ENCODE measurements at regions not wholly inside any gene's neighbourhood (a gene's known extent, or its start where the extent isn't known, plus 50 kb on each side); places are given as distances from the start of the nearest gene placed in this dataset.
"Not testable (repeated sequence)": the region's sequence is repeated elsewhere in the genome, so short reads cannot be mapped to it uniquely, and the experiment has no call there.

DNA sequence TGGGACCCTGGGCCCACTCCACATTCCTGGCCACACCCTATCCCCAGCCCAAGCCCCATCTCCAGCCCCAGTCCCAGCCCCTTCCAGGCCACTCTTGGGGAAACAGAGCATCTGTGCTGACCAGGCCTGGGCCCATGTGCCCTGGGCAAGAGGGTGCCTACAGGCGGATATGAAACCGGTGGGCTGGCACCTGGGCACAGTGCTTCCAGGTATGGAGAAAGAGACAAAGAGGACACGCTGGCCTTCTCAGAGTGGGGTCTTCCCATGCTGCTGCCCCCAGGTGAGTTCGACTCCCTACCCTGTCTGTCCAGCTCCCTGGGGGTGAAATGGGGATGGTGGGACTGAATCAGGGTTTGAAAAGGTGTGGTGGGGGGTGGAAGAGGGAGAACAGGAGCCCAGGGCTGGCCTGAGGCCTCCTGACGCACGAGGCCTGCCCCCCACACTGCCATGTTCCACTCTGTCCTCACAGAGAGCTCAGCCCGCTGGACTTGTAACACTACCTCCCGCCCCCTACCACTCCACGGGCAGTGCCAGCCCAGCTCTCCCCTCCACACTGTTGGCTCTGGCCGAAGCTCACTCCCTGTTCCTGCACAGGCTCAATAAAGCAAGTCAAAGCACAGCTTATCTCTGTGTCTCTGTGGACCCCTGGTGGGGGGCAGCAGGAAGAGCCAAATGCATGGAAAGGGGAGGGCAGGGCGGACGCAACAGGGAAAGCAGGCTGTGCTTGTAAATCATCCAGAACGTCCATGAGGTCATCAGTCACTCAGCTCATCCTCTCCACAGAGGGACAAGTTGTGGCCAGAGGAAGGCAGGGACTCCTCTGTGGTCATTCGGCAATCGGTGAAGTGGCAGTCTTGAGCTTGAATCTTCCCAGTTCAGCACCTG lies 71.1 kb upstream of the TMEM97 start:
- no peaks in the 10 kb centered on the region; the same call in 1 of the 2 replicates for H3K4me1 ChIP-seq
- peak in 1 of 2 experiments; percentile 32 for DNase-seq (ENCODE audit: low spot score in 2 of 2)
- no peaks in the 10 kb centered on the region for H3K27me3 ChIP-seq (ENCODE audit: low read depth)
- H3K4me3 ChIP-seq: no peak overlapping the region
- no peaks in the 10 kb centered on the region for H3K9me3 ChIP-seq
- H3K36me3 ChIP-seq (replicated peaks): no peaks in the 10 kb centered on the region
- in situ Hi-C loops (cut with MboI; ENCODE audit: low sequenced_read_pairs): no loop called here

DNA sequence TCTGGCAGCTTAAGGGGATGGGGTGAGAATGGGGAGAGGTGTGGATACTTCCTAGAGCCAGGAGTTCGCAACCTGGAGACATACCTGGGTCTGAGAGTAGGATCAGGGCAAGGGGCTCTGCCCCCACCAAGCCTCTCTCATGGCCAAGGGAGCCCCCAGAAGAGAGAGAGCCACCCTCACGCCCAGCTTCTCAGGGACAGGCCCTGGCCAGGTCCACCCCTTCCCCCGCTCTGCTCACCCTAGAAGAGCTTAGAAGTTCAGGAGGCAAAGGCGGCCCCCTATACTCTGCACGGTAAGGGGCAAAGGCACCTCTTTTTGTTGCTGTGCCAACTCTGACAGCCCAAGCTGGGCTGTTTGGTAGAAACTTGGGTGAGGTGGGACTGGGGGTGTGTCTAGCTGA lies 69.3 kb upstream of the TMEM97 start:
- no peak for DNase-seq (ENCODE audit: low spot score in 2 of 2)
- Histone ChIP-seq H3K9me3 (no peaks in the 10 kb centered on the region), H3K4me1 (no peaks in the 10 kb centered on the region; the same call in 1 of the 2 replicates), H3K4me3 (no peak overlapping the region), H3K27me3 (ENCODE audit: low read depth) (no peaks in the 10 kb centered on the region), H3K36me3 (replicated peaks) (no peaks in the 10 kb centered on the region)
- in situ Hi-C loops (cut with MboI; ENCODE audit: low sequenced_read_pairs): loop anchor here (10.0 kb wide), 1 partner anchor 355 kb away; the partner anchor contains the start of gene LYRM9

DNA sequence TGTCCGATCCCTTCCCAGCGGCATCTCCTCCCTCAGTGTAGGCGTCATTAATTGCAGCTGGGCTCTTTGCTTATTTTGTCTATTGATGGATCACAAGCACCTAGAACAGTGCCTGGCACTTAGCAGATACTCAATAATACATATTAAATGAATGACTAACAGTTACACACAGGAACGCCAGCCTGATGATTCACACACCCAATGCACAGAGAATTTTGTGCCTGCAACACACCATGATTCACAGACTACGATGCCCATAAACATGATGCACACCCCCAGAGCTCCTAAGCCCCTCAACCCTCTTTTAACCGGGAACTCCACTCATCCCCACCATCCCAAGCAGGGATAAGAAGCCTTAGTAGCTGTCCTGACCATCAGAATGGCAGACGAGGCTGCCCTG lies 66.6 kb upstream of the TMEM97 start:
- in situ Hi-C loops (cut with MboI; ENCODE audit: low sequenced_read_pairs): loop anchor here (10.0 kb wide), 1 partner anchor 358 kb away; the partner anchor contains the start of gene LYRM9
- no peaks in the 10 kb centered on the region; the same call in 1 of the 2 replicates for H3K4me1 ChIP-seq
- no peaks in the 10 kb centered on the region for H3K9me3 ChIP-seq
- DNase-seq (ENCODE audit: low spot score in 2 of 2): no peak
- H3K36me3 ChIP-seq (replicated peaks): no peaks in the 10 kb centered on the region
- H3K27me3 ChIP-seq (ENCODE audit: low read depth): no peaks in the 10 kb centered on the region
- H3K4me3 ChIP-seq: no peak overlapping the region

DNA sequence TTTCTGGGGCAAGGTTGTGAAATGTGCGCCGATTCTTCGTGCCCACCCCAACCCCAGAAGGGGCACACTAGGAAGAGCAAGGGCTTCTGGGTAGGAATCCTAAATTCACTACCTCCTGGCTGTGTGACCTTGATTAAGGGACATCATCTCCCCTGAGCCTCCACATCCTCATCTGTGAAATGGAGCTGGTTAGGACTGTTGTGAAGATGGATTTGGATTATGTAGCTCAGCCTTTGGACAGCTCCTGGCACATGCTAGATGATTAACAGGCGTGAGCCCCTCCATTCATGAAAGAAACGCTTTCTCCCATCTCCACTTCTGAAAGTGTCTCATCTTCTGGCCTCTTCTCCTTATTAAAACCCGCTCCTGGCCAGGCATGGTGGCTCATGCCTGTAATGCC lies 65.3 kb upstream of the TMEM97 start:
- in situ Hi-C loops (cut with MboI; ENCODE audit: low sequenced_read_pairs): loop anchor here (10.0 kb wide), 1 partner anchor 359 kb away; the partner anchor contains the start of gene LYRM9
- no peak for DNase-seq (ENCODE audit: low spot score in 2 of 2)
- Histone ChIP-seq H3K27me3 (ENCODE audit: low read depth) (no peaks in the 10 kb centered on the region), H3K4me1 (no peaks in the 10 kb centered on the region; the same call in 1 of the 2 replicates), H3K4me3 (no peak overlapping the region), H3K36me3 (replicated peaks) (no peaks in the 10 kb centered on the region), H3K9me3 (no peaks in the 10 kb centered on the region)

DNA sequence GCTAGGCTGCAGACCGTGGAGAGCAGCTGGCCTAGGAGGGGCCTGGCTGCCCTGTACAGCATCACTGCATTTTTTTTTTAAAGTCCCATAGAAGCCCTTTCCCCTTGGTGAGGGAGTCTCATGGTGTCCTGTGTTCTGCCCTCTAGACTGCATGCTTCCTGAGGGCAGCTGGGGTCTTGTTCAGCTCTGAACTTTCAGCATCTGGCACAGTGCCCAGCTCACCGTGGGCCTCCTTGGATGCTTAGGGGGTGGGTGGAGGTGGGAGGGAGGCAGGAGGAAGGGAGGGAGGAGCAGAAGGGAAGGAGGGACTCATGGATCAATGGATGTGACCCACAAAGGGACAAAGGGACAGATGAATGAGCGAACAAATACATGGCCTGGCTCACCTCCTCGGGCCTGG lies 63.4 kb upstream of the TMEM97 start:
- Histone ChIP-seq H3K4me1 (no peaks in the 10 kb centered on the region; the same call in 1 of the 2 replicates), H3K27me3 (ENCODE audit: low read depth) (no peaks in the 10 kb centered on the region), H3K9me3 (no peaks in the 10 kb centered on the region), H3K36me3 (replicated peaks) (no peaks in the 10 kb centered on the region), H3K4me3 (no peak overlapping the region)
- no peak for DNase-seq (ENCODE audit: low spot score in 2 of 2)
- in situ Hi-C loops (cut with MboI; ENCODE audit: low sequenced_read_pairs): loop anchor here (10.0 kb wide), 1 partner anchor 361 kb away; the partner anchor contains the start of gene LYRM9

DNA sequence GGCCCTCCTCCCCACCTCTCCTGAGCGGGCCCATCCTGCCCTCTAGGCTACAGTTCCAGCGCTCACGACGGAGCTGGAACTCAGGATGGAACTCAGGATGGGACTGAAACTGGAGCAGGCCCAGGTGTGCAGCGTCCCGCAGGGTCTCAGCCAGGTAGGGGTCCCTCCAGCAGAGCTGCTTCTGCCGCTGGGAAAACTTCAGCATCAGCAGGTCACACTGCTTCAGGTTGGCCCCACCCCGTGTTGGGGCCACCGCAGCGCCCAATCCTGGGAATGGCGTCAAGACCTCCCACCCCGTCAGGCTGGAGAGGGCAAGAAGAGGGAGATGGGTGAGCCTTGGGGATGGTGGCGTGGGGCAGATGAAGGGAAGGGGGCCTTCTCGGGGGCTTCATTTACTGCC lies 62.6 kb upstream of the TMEM97 start:
- no peaks in the 10 kb centered on the region; the same call in 1 of the 2 replicates for H3K4me1 ChIP-seq
- no peaks in the 10 kb centered on the region for H3K27me3 ChIP-seq (ENCODE audit: low read depth)
- no peak for DNase-seq (ENCODE audit: low spot score in 2 of 2)
- no peak overlapping the region for H3K4me3 ChIP-seq
- H3K9me3 ChIP-seq: no peaks in the 10 kb centered on the region
- in situ Hi-C loops (cut with MboI; ENCODE audit: low sequenced_read_pairs): loop anchor here (10.0 kb wide), 1 partner anchor 362 kb away; the partner anchor contains the start of gene LYRM9
- H3K36me3 ChIP-seq (replicated peaks): no peaks in the 10 kb centered on the region

DNA sequence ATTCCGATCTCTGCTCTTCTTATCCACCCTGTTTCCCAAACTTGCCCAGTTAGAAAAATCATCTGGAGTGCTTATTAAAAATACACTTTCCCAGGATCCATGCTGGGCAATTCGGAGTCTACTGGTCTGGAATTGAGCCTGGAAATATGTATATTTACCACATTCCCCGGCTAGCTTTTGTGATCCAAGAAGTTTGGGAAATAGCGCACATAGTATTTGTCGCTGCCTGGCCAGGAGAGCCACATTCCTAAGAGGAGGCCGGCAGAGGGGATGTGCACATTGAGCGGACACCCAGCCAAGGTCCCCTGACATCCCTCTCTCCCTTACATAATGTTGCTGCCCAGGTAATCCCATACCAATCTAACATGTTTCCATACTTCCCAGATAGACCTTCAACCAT lies 62.1 kb upstream of the TMEM97 start:
- no peaks in the 10 kb centered on the region for H3K36me3 ChIP-seq (replicated peaks)
- no peak overlapping the region for H3K4me3 ChIP-seq
- H3K4me1 ChIP-seq: no peaks in the 10 kb centered on the region
- in situ Hi-C loops (cut with MboI; ENCODE audit: low sequenced_read_pairs): loop anchor here (10.0 kb wide), 1 partner anchor 362 kb away; the partner anchor contains the start of gene LYRM9
- no peaks in the 10 kb centered on the region for H3K27me3 ChIP-seq (ENCODE audit: low read depth)
- DNase-seq (ENCODE audit: low spot score in 2 of 2): no peak
- H3K9me3 ChIP-seq: 0 out of 2 replicates have a peak, but pooled peaks cover 1% of the 10 kb centered on the region

DNA sequence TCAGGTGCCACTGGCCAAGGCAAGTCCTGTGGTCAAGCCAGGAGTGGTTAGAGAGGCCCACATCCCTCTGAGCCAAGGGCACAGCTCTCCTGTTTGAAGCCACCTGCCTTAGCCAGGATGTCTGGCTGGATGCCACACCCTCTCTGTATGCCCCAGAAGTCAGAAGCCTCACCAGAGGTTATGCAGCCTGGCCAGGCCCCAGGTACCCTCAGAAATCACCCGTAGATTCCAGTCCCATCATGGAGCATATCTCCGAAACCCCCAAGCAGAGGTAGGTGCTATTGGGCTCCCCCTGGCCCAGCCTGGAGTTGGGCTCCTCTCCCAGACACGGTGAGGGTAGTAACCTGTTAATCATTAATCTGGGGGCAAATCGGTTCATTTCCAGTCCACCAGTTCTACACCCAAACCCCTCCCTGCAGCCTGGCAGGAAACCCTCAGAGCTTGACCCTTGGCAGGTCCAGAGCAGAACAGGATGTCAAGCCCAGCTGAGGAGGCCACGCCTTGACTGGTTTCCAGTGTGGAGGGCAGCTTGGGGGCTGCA lies 60.6 kb upstream of the TMEM97 start:
- Histone ChIP-seq H3K4me1 (no peaks in the 10 kb centered on the region), H3K36me3 (replicated peaks) (no peaks in the 10 kb centered on the region), H3K9me3 (peaks cover 7% of the 10 kb centered on the region), H3K4me3 (no peak overlapping the region), H3K27me3 (ENCODE audit: low read depth) (no peaks in the 10 kb centered on the region)
- DNase-seq (ENCODE audit: low spot score in 2 of 2): no peak
- in situ Hi-C loops (cut with MboI; ENCODE audit: low sequenced_read_pairs): loop anchor here (10.0 kb wide), 1 partner anchor 364 kb away; the partner anchor contains the start of gene LYRM9

DNA sequence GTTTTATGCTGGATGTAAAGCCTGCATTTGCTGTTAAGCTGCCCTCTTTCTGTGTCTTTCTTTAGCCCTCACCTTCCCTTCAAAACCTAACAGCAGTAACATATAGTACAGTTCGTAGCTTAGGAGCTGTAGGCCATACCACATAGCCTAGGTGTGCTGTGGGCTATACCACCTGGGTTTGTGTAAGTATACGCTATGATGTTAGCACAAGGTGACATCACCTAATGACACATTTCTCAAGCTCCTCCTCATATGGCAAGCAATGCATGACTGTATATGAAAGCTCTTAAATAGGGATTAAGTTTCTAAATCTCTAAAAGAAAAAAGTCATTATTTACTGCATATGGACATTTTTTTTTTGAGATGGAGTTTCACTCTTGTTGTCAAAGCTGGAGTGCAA lies 57.8 kb upstream of the TMEM97 start:
- Histone ChIP-seq H3K36me3 (replicated peaks) (no peaks in the 10 kb centered on the region), H3K27me3 (ENCODE audit: low read depth) (no peaks in the 10 kb centered on the region), H3K4me3 (no peak overlapping the region), H3K4me1 (no peaks in the 10 kb centered on the region), H3K9me3 (peaks cover 7% of the 10 kb centered on the region)
- in situ Hi-C loops (cut with MboI; ENCODE audit: low sequenced_read_pairs): no loop called here
- DNase-seq (ENCODE audit: low spot score in 2 of 2): no peak

DNA sequence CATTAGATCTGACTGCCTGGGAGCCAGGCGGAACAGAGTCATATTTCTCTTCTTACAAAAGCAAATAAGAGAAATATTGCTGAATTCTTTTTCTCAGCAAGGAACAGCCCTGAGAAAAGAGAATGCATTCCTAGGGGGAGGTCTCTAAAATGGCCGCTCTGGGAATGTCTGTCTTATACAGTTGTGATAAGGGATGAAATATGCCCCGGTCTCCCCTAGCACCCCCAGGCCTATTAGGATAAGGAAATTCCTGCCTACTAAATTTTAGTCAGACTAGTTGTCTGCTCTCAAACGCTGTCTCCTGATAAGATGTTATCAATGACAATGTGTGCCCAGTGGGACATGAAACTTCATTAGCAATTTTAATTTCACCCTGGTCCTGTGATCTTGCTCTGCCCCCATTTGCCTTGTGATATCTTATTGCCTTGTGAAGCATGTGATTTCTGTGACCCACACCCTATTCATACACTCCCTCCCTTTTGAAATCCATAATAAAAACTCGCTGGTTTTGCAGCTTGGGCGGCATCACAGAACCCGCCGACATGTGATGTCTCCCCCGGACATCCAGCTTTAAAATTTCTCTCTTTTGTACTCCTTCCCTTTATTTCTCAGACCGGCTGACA lies 56.8 kb upstream of the TMEM97 start:
- in situ Hi-C loops (cut with MboI; ENCODE audit: low sequenced_read_pairs); H3K9me3 ChIP-seq; H3K4me3 ChIP-seq; H3K36me3 ChIP-seq (replicated peaks); H3K4me1 ChIP-seq; DNase-seq (ENCODE audit: low spot score in 2 of 2); H3K27me3 ChIP-seq (ENCODE audit: low read depth): not testable (repeated sequence)

DNA sequence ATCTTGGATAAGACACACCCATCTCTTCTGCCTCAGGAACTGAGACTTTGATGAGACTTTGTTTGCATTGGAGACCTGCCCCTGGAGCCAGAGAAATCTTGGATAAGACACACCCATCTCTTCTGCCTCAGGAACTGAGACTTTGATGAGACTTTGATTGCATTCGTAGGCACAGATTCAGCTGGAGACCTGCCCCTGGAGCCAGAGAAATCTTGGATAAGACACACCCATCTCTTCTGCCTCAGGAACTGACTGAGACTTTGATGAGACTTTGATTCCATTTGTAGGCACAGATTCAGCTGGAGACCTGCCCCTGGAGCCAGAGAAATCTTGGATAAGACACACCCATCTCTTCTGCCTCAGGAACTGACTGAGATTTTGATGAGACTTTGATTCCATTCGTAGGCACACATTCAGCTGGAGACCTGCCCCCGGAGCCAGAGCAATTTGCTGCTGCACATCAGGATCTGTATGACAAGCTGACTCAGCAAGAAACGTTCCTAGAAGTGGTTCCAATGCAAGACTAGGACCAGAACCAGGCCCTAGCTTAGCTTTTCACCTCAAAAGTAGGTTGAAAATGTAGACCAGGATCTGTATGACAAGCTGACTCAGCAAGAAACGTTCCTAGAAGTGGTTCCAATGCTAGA lies 54.0 kb upstream of the TMEM97 start:
- H3K4me1 ChIP-seq; in situ Hi-C loops (cut with MboI; ENCODE audit: low sequenced_read_pairs); DNase-seq (ENCODE audit: low spot score in 2 of 2); H3K9me3 ChIP-seq; H3K27me3 ChIP-seq (ENCODE audit: low read depth); H3K36me3 ChIP-seq (replicated peaks); H3K4me3 ChIP-seq: not testable (repeated sequence)

DNA sequence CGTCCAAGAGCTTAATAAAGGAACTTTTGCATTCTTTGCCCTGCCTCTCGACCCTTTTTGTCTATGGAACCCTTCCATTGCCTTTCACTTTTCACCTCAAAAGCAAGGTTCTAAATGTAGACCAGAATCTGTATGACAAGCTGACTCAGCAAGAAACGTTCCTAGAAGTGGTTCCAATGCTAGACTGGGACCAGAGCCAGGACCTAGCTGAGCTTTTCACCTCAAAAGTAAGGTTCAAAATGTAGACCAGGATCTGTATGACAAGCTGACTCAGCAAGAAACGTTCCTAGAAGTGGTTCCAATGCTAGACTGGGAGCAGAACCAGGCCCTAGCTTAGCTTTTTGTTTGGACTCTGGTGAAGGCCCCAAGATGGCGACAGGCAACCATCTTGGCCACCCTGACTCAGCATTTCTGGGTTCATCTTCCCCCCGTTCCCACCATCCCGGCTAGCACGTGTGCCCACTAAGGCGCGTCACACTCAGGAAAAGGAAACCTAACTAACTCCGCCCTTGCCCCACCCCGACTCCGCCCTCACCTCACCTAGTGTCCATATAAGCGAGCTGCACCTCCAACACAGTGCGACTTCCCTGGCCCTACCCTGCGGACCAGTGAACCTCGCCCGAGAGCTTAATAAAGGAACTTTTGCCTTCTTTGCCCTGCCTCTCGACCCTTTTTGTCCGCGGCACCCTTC lies 53.0 kb upstream of the TMEM97 start:
- in situ Hi-C loops (cut with MboI; ENCODE audit: low sequenced_read_pairs); H3K36me3 ChIP-seq (replicated peaks); H3K27me3 ChIP-seq (ENCODE audit: low read depth); DNase-seq (ENCODE audit: low spot score in 2 of 2); H3K4me3 ChIP-seq; H3K9me3 ChIP-seq; H3K4me1 ChIP-seq: not testable (repeated sequence)

DNA sequence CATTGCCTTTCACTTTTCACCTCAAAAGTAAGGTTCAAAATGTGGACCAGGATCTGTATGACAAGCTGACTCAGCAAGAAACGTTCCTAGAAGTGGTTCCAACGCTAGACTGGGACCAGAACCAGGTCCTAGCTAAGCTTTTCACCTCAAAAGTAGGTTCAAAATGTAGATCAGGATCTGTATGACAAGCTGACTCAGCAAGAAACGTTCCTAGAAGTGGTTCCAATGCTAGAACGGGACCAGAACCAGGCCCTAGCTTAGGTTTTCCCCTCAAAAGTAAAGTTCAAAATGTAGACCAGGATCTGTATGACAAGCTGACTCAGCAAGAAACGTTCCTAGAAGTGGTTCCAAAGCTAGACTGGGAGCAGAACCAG lies 52.5 kb upstream of the TMEM97 start:
- H3K4me1 ChIP-seq; DNase-seq (ENCODE audit: low spot score in 2 of 2); in situ Hi-C loops (cut with MboI; ENCODE audit: low sequenced_read_pairs); H3K4me3 ChIP-seq; H3K27me3 ChIP-seq (ENCODE audit: low read depth); H3K36me3 ChIP-seq (replicated peaks); H3K9me3 ChIP-seq: not testable (repeated sequence)

All from HAP-1 (cell line).